HEK293 (cell line): ENCODE measurements at regions not wholly inside any gene's neighbourhood (a gene's known extent, or its start where the extent isn't known, plus 50 kb on each side); places are given as distances from the start of the nearest gene placed in this dataset.

Experiments
- CTCF ChIA-PET: fragments of 350-600 bp; formaldehyde crosslinking; extraction: SDS; loops from one replicate; lab custom pipeline; 2021; ENCODE audit warnings: antibody characterized with exemption; lab: Yijun Ruan, JAX
- POLR2A ChIA-PET: fragments of 300-600 bp; formaldehyde crosslinking; extraction: SDS; loops from one replicate; lab custom pipeline; 2020; ENCODE audit warnings: antibody characterized with exemption, inconsistent platforms; lab: Yijun Ruan, JAX
- H3K27ac ChIP-seq: fragments of 200-500 bp; sonication (Bioruptor generic); 2 replicates; pipeline ENCODE4 v1.5.1; 2014; ENCODE audit warnings: low read depth, low read length, control low read depth, inconsistent platforms; ENCODE audit errors: extremely low read depth
- H3K36me3 ChIP-seq, 2 experiments: fragments of 200-500 bp in 1 of 2; sonication (Bioruptor generic) in 1 of 2; 1 replicate in 1 of 2; 2 replicates in 1 of 2; pipeline ENCODE4 v1.5.1; 2014 to 2017; ENCODE audit warnings: inconsistent platforms in 2 of 2, low read length in 2 of 2; ENCODE audit not compliant: control insufficient read depth in 2 of 2, insufficient read depth in 1 of 2
- H3K4me1 ChIP-seq: fragments of 200-500 bp; sonication (Bioruptor generic); 2 replicates; pipeline ENCODE4 v1.5.1; 2014; ENCODE audit warnings: mild to moderate bottlenecking, low read length, inconsistent platforms; ENCODE audit not compliant: control insufficient read depth, insufficient read depth
- H3K4me3 ChIP-seq: 2 replicates; pipeline ENCODE4 v1.5.1; 2011; ENCODE audit warnings: low read depth, mild to moderate bottlenecking, control low read depth, low read length, moderate library complexity
- H3K9me3 ChIP-seq: fragments of 200-500 bp; sonication (Bioruptor generic); 2 replicates; pipeline ENCODE4 v1.5.1; 2014; ENCODE audit warnings: low read depth, low read length, inconsistent platforms; ENCODE audit not compliant: control insufficient read depth, insufficient read depth
- EGR2 ChIP-seq: fragments of 450-650 bp; formaldehyde crosslinking; IDR thresholded peaks from 2 replicates; pipeline ENCODE4 v1.5.1; 2016; ENCODE audit warnings: low read depth, missing biosample characterization, missing genetic modification characterization
- GLI2 ChIP-seq: fragments of 450-650 bp; formaldehyde crosslinking; IDR thresholded peaks from 2 replicates; pipeline ENCODE4; 2017; ENCODE audit warnings: missing biosample characterization, missing genetic modification characterization, low read depth, borderline replicate concordance
- GLIS1 ChIP-seq: fragments of 450-650 bp; formaldehyde crosslinking; IDR thresholded peaks from 2 replicates; pipeline ENCODE4 v1.5.1; 2016; ENCODE audit warnings: missing biosample characterization, missing genetic modification characterization
- KLF1 ChIP-seq: fragments of 450-650 bp; formaldehyde crosslinking; IDR thresholded peaks from 2 replicates; pipeline ENCODE4 v1.5.1; 2016; ENCODE audit warnings: missing biosample characterization, missing genetic modification characterization
- KLF7 ChIP-seq: fragments of 450-650 bp; formaldehyde crosslinking; IDR thresholded peaks from 2 replicates; pipeline ENCODE4 v1.5.1; 2016; ENCODE audit warnings: missing biosample characterization, missing genetic modification characterization, borderline replicate concordance
- KLF9 ChIP-seq: fragments of 450-650 bp; formaldehyde crosslinking; IDR thresholded peaks from 2 replicates; pipeline ENCODE4 v1.5.1; 2016; ENCODE audit warnings: missing biosample characterization, missing genetic modification characterization, low read depth
- SCRT1 ChIP-seq: fragments of 450-650 bp; formaldehyde crosslinking; IDR thresholded peaks from 2 replicates; pipeline ENCODE4 v1.5.1; 2016; ENCODE audit warnings: missing biosample characterization, missing genetic modification characterization, borderline replicate concordance
- TRIM28 ChIP-seq: IDR thresholded peaks from 2 replicates; pipeline ENCODE4 v1.6.1; 2011; ENCODE audit warnings: low read length, control low read depth, borderline replicate concordance
- ZFP3 ChIP-seq: fragments of 450-650 bp; formaldehyde crosslinking; IDR thresholded peaks from 2 replicates; pipeline ENCODE4 v1.5.1; 2016; ENCODE audit warnings: low read depth, missing biosample characterization, missing genetic modification characterization
- ZNF202 ChIP-seq: fragments of 450-650 bp; formaldehyde crosslinking; IDR thresholded peaks from 2 replicates; pipeline ENCODE4 v1.5.1; 2016; ENCODE audit warnings: missing biosample characterization, missing genetic modification characterization, borderline replicate concordance
- ZNF24 ChIP-seq: fragments of 450-650 bp; formaldehyde crosslinking; IDR thresholded peaks from 2 replicates; pipeline ENCODE4 v1.5.1; 2016; ENCODE audit warnings: missing biosample characterization, missing genetic modification characterization
- ZNF274 ChIP-seq, 2 experiments: fragments of 200-500 bp in 1 of 2; fragments of 450-650 bp in 1 of 2; sonication (Bioruptor generic) in 1 of 2; formaldehyde crosslinking in 1 of 2; IDR thresholded peaks; 2 replicates each; pipeline versions ENCODE4 v1.5.1 to v1.6.1; 2014 to 2016; ENCODE audit warnings: borderline replicate concordance in 1 of 2, inconsistent platforms in 1 of 2, low read length in 1 of 2, missing biosample characterization in 1 of 2, missing genetic modification characterization in 1 of 2
- ZNF302 ChIP-seq: fragments of 450-650 bp; formaldehyde crosslinking; IDR thresholded peaks from 2 replicates; pipeline ENCODE4 v1.5.1; 2016; ENCODE audit warnings: missing biosample characterization, missing genetic modification characterization, low read depth
- ZNF391 ChIP-seq: fragments of 450-650 bp; formaldehyde crosslinking; IDR thresholded peaks from 2 replicates; pipeline ENCODE4 v1.5.1; 2016; ENCODE audit warnings: low read depth, missing biosample characterization, missing genetic modification characterization, borderline replicate concordance
- ZNF768 ChIP-seq: fragments of 450-650 bp; formaldehyde crosslinking; IDR thresholded peaks from 2 replicates; pipeline ENCODE4 v1.5.1; 2018; ENCODE audit warnings: missing biosample characterization, mild to moderate bottlenecking, missing genetic modification characterization
- TF ChIP-seq, protein P1 (sequence below): fragments of 450-650 bp; formaldehyde crosslinking; IDR thresholded peaks from 2 replicates; pipeline ENCODE4 v1.5.1; 2016; ENCODE audit warnings: missing biosample characterization, missing genetic modification characterization, borderline replicate concordance
- TF ChIP-seq, protein P2 (sequence below): sonication (generic); formaldehyde crosslinking; IDR thresholded peaks from 2 replicates; pipeline ENCODE4 v1.8.1; 2022; ENCODE audit warnings: mild to moderate bottlenecking, moderate library complexity, missing genetic modification reagents
- TF ChIP-seq, protein P3 (sequence below): IDR thresholded peaks from 2 replicates; pipeline ENCODE4 v1.6.1; 2011; ENCODE audit warnings: mild to moderate bottlenecking, low read depth, low read length, borderline replicate concordance
- TF ChIP-seq, protein P4 (sequence below): fragments of 450-650 bp; formaldehyde crosslinking; IDR thresholded peaks from 2 replicates; pipeline ENCODE4 v1.5.1; 2016; ENCODE audit warnings: missing biosample characterization, missing genetic modification characterization
- TF ChIP-seq, protein P5 (sequence below): fragments of 450-650 bp; formaldehyde crosslinking; IDR thresholded peaks from 2 replicates; pipeline ENCODE4 v1.5.1; 2016; ENCODE audit warnings: missing biosample characterization, missing genetic modification characterization

DNA sequence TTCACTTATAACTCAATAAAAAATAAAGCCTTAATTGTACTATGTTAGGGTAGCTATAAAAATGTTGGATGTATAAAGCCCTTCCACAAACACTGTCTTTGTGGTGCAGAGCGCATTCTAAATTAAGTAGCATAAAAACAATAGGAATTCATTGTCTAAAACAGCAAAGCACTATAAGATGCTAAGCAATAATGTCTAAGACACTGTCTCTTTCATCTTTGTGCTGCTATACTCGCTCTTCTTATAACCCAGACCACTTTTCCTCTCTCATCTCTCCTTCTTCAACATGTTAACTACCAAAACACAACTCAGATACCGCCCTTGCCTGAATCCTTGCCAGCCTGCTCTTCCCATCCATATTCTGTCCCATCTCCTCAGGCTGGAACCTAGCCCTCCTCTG, 170.0 kb downstream of the CENPC start (continued):
- TF ChIP-seq, protein P1, sequence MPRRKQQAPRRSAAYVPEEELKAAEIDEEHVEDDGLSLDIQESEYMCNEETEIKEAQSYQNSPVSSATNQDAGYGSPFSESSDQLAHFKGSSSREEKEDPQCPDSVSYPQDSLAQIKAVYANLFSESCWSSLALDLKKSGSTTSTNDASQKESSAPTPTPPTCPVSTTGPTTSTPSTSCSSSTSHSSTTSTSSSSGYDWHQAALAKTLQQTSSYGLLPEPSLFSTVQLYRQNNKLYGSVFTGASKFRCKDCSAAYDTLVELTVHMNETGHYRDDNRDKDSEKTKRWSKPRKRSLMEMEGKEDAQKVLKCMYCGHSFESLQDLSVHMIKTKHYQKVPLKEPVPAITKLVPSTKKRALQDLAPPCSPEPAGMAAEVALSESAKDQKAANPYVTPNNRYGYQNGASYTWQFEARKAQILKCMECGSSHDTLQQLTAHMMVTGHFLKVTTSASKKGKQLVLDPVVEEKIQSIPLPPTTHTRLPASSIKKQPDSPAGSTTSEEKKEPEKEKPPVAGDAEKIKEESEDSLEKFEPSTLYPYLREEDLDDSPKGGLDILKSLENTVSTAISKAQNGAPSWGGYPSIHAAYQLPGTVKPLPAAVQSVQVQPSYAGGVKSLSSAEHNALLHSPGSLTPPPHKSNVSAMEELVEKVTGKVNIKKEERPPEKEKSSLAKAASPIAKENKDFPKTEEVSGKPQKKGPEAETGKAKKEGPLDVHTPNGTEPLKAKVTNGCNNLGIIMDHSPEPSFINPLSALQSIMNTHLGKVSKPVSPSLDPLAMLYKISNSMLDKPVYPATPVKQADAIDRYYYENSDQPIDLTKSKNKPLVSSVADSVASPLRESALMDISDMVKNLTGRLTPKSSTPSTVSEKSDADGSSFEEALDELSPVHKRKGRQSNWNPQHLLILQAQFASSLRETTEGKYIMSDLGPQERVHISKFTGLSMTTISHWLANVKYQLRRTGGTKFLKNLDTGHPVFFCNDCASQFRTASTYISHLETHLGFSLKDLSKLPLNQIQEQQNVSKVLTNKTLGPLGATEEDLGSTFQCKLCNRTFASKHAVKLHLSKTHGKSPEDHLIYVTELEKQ (tag by site-specific recombination): no peak
- TF ChIP-seq KLF1 (tag by site-specific recombination): no peak
- no peak for TF ChIP-seq ZNF24 (tag by site-specific recombination)
- TF ChIP-seq KLF9 (tag by site-specific recombination): no peak
- TF ChIP-seq SCRT1: no peak
- TF ChIP-seq, protein P2, sequence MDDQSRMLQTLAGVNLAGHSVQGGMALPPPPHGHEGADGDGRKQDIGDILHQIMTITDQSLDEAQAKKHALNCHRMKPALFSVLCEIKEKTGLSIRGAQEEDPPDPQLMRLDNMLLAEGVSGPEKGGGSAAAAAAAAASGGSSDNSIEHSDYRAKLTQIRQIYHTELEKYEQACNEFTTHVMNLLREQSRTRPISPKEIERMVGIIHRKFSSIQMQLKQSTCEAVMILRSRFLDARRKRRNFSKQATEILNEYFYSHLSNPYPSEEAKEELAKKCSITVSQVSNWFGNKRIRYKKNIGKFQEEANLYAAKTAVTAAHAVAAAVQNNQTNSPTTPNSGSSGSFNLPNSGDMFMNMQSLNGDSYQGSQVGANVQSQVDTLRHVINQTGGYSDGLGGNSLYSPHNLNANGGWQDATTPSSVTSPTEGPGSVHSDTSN: no peak

DNA sequence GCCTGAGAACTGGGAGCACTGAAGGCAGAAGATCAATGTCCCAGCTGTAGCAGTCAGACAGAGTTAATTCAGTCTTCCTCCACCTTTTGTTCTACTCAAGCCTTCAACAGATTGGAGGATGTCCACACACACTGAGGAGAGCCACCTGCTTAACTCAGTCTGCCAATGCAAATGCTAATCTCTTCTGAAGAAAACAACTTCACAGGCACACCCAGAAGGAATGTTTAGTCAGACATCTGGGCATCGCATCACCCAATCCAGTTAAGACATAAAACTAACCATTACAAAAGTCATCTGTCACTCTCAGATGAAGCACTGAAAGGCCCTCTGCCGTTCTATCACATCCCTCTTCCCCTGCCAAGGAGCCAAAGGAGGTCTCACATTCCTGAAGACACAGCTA, 173.7 kb downstream of the CENPC start:
- no peaks in the 10 kb centered on the region for H3K36me3 ChIP-seq
- POLR2A ChIA-PET: no interaction called here
- no peaks in the 10 kb centered on the region for H3K4me1 ChIP-seq
- no peak for TF ChIP-seq GLIS1
- no peak for TF ChIP-seq KLF7 (tag by site-specific recombination)
- TF ChIP-seq TRIM28: no peak
- TF ChIP-seq ZNF391: no peak
- no peak for TF ChIP-seq EGR2
- TF ChIP-seq ZNF274 (IDR thresholded peaks at IDR 0.05; ENCODE audit: low read length): no peak
- no peak for TF ChIP-seq ZNF274 (tag by site-specific recombination; IDR thresholded peaks at IDR 0.05; ENCODE audit: borderline replicate concordance)
- TF ChIP-seq GLI2 (tag by site-specific recombination): no peak
- TF ChIP-seq, protein P3, sequence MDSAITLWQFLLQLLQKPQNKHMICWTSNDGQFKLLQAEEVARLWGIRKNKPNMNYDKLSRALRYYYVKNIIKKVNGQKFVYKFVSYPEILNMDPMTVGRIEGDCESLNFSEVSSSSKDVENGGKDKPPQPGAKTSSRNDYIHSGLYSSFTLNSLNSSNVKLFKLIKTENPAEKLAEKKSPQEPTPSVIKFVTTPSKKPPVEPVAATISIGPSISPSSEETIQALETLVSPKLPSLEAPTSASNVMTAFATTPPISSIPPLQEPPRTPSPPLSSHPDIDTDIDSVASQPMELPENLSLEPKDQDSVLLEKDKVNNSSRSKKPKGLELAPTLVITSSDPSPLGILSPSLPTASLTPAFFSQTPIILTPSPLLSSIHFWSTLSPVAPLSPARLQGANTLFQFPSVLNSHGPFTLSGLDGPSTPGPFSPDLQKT: no peak
- TF ChIP-seq, protein P4, sequence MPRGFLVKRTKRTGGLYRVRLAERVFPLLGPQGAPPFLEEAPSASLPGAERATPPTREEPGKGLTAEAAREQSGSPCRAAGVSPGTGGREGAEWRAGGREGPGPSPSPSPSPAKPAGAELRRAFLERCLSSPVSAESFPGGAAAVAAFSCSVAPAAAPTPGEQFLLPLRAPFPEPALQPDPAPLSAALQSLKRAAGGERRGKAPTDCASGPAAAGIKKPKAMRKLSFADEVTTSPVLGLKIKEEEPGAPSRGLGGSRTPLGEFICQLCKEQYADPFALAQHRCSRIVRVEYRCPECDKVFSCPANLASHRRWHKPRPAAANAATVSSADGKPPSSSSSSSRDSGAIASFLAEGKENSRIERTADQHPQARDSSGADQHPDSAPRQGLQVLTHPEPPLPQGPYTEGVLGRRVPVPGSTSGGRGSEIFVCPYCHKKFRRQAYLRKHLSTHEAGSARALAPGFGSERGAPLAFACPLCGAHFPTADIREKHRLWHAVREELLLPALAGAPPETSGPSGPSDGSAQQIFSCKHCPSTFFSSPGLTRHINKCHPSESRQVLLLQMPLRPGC (tag by site-specific recombination): no peak
- TF ChIP-seq ZNF202 (tag by site-specific recombination): no peak
- TF ChIP-seq, protein P5, sequence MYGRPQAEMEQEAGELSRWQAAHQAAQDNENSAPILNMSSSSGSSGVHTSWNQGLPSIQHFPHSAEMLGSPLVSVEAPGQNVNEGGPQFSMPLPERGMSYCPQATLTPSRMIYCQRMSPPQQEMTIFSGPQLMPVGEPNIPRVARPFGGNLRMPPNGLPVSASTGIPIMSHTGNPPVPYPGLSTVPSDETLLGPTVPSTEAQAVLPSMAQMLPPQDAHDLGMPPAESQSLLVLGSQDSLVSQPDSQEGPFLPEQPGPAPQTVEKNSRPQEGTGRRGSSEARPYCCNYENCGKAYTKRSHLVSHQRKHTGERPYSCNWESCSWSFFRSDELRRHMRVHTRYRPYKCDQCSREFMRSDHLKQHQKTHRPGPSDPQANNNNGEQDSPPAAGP: no peak
- no peak for TF ChIP-seq ZNF302 (tag by site-specific recombination)
- no peak for TF ChIP-seq ZFP3 (tag by site-specific recombination)
- TF ChIP-seq ZNF768 (tag by site-specific recombination): no peak
- no peak overlapping the region for H3K4me3 ChIP-seq
- H3K9me3 ChIP-seq: no peaks in the 10 kb centered on the region
- CTCF ChIA-PET: no interaction called here
- H3K27ac ChIP-seq: no peak overlapping the region
